HG02840 (cell line): ENCODE measurements at regions not wholly inside any gene's neighbourhood (a gene's known extent, or its start where the extent isn't known, plus 50 kb on each side); places are given as distances from the start of the nearest gene placed in this dataset.
A peak's percentile ranks its signal among the peaks of the same experiment; 100 is the strongest.
"Not testable (repeated sequence)": the region's sequence is repeated elsewhere in the genome, so short reads cannot be mapped to it uniquely, and the experiment has no call there.

Experiments
- ATAC-seq: cut with Tn5 transposase; IDR thresholded peaks from one replicate; pipeline ENCODE4 v1.9.1; 2021; ENCODE audit warnings: mild to moderate bottlenecking, moderate library complexity, moderate number of reproducible peaks; ENCODE audit not compliant: unreplicated experiment, low FRiP score

- ATAC-seq, result no peak
Observed at GRCh38 chrX:42175843-42176242, 252.5 kb upstream of the CASK start.

GRCh38 chrX:42157923-42158322, 234.6 kb upstream of the CASK start:
- not testable (repeated sequence) for ATAC-seq

GRCh38 chrX:42151808-42152207, 228.5 kb upstream of the CASK start:
- no peak for ATAC-seq

- no peak for ATAC-seq
Observed at GRCh38 chrX:42149765-42150164, 226.4 kb upstream of the CASK start.

- no peak for ATAC-seq
Observed at GRCh38 chrX:42149281-42149680, 225.9 kb upstream of the CASK start.

GRCh38 chrX:42143866-42144592, 220.7 kb upstream of the CASK start:
- ATAC-seq, result no peak

GRCh38 chrX:42140320-42140719, 217.0 kb upstream of the CASK start:
- ATAC-seq, result no peak

- no peak for ATAC-seq
Observed at GRCh38 chrX:42135583-42136228, 212.4 kb upstream of the CASK start.

GRCh38 chrX:42131856-42132255, 208.5 kb upstream of the CASK start:
- no peak for ATAC-seq

GRCh38 chrX:42129022-42129940, 205.9 kb upstream of the CASK start:
- no peak for ATAC-seq

GRCh38 chrX:42128587-42128986, 205.2 kb upstream of the CASK start:
- no peak for ATAC-seq

GRCh38 chrX:42128020-42128419, 204.7 kb upstream of the CASK start:
- peak; percentile 63 for ATAC-seq

- ATAC-seq, result no peak
Observed at GRCh38 chrX:42127563-42127962, 204.2 kb upstream of the CASK start.

- ATAC-seq, result no peak
Observed at GRCh38 chrX:42123369-42123768, 200.0 kb upstream of the CASK start.

GRCh38 chrX:42119076-42119475, 195.7 kb upstream of the CASK start:
- no peak for ATAC-seq

- no peak for ATAC-seq
Observed at GRCh38 chrX:42117318-42117717, 194.0 kb upstream of the CASK start.

GRCh38 chrX:42109428-42109827, 186.1 kb upstream of the CASK start:
- no peak for ATAC-seq

- ATAC-seq, result no peak
Observed at GRCh38 chrX:42107495-42108488, 184.4 kb upstream of the CASK start.

- no peak for ATAC-seq
Observed at GRCh38 chrX:42106556-42106955, 183.2 kb upstream of the CASK start.
